Central memory CD8-positive, alpha-beta T cell (primary cell): ENCODE measurements at regions not wholly inside any gene's neighbourhood (a gene's known extent, or its start where the extent isn't known, plus 50 kb on each side); places are given as distances from the start of the nearest gene placed in this dataset.

Experiments
- ATAC-seq: fragments of 150-1000 bp; cut with Tn5 transposase; replicated peaks from 2 replicates; pipeline ENCODE4 v1.10.0; 2022; ENCODE audit warnings: mild to moderate bottlenecking, moderate FRiP score, moderate number of reproducible peaks; ENCODE audit not compliant: poor library complexity, severe bottlenecking; ENCODE audit errors: extremely low read depth
- DNase-seq, 2 donors: peaks; one replicate each; pipeline ENCODE4 v3.0.0; 2021; ENCODE audit warnings: low spot score in 2 of 2
- H3K27ac Mint-ChIP-seq: one replicate; pipeline ENCODE4 v1.8.0; 2022; ENCODE audit warnings: low read depth, mild to moderate bottlenecking, moderate library complexity, mixed read lengths
- H3K27me3 Mint-ChIP-seq: one replicate; pipeline ENCODE4 v1.8.0; 2022; ENCODE audit warnings: mixed read lengths
- H3K36me3 Mint-ChIP-seq: one replicate; pipeline ENCODE4 v1.8.0; 2022; ENCODE audit warnings: mild to moderate bottlenecking, moderate library complexity, mixed read lengths; ENCODE audit not compliant: insufficient read depth
- H3K4me1 Mint-ChIP-seq: one replicate; pipeline ENCODE4 v1.8.0; 2022; ENCODE audit warnings: mixed read lengths
- H3K4me3 Mint-ChIP-seq: one replicate; pipeline ENCODE4 v1.8.0; 2022; ENCODE audit warnings: mild to moderate bottlenecking, moderate library complexity, mixed read lengths
- H3K9me3 Mint-ChIP-seq: one replicate; pipeline ENCODE4 v1.8.0; 2022; ENCODE audit warnings: mixed read lengths

GRCh38 chr1:232754930-232755329 is 50.3 kb upstream of the MAP10 start:
- H3K9me3 Mint-ChIP-seq, result no peaks in the 10 kb centered on the region
- no peak overlapping the region for H3K4me3 Mint-ChIP-seq
- no peak for ATAC-seq
- H3K4me1 Mint-ChIP-seq, result no peaks in the 10 kb centered on the region
- H3K27me3 Mint-ChIP-seq, result peaks cover 11% of the 10 kb centered on the region
- H3K27ac Mint-ChIP-seq, result no peak overlapping the region
- no peaks in the 10 kb centered on the region for H3K36me3 Mint-ChIP-seq
- no peak for DNase-seq
